ENCODE measurements at regions not wholly inside any gene's neighbourhood (a gene's known extent, or its start where the extent isn't known, plus 50 kb on each side); places are given as distances from the start of the nearest gene placed in this dataset.

GRCh38 chr1:172724765-172725613 lies 66.1 kb downstream of the FASLG start:
- no peak for TF ChIP-seq POLR2A (IDR thresholded peaks at IDR 0.05; ENCODE audit: low read depth, low read length)
- TF ChIP-seq SPI1 (IDR thresholded peaks at IDR 0.05; ENCODE audit: low read depth, low read length), result peak; percentile 84
- TF ChIP-seq POLR2AphosphoS5 (IDR thresholded peaks at IDR 0.05; ENCODE audit: low read depth, low read length), result no peak
- TF ChIP-seq TAF1 (IDR thresholded peaks at IDR 0.05; ENCODE audit: low read depth, low read length), result no peak
- TF ChIP-seq POU2F2 (IDR thresholded peaks at IDR 0.05; ENCODE audit: low read depth, low read length), result no peak
